ENCODE measurements at regions not wholly inside any gene's neighbourhood (a gene's known extent, or its start where the extent isn't known, plus 50 kb on each side); places are given as distances from the start of the nearest gene placed in this dataset.

DNA sequence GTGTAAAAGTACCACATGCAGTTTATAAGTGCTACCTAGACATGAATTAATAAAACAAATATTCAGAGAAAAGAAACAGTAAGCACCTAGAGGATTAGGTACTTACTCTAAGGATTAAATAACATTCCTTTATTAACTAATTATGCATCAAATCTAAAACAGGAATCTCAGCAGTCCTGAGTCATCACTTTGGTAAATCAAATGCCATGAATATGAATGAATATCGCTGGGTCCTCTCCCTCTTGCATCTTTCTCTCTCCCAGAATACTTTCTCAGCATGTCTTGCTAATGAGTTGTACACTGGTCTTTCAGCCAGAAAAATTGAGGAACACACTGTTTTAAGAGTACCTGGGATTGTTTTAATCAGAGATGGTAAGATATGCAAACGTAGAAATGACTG lies 225.5 kb upstream of the NFE2L3 start:
- TF ChIP-seq, protein P1, sequence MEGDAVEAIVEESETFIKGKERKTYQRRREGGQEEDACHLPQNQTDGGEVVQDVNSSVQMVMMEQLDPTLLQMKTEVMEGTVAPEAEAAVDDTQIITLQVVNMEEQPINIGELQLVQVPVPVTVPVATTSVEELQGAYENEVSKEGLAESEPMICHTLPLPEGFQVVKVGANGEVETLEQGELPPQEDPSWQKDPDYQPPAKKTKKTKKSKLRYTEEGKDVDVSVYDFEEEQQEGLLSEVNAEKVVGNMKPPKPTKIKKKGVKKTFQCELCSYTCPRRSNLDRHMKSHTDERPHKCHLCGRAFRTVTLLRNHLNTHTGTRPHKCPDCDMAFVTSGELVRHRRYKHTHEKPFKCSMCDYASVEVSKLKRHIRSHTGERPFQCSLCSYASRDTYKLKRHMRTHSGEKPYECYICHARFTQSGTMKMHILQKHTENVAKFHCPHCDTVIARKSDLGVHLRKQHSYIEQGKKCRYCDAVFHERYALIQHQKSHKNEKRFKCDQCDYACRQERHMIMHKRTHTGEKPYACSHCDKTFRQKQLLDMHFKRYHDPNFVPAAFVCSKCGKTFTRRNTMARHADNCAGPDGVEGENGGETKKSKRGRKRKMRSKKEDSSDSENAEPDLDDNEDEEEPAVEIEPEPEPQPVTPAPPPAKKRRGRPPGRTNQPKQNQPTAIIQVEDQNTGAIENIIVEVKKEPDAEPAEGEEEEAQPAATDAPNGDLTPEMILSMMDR (IDR thresholded peaks at IDR 0.05) = no peak
- TF ChIP-seq POLR2AphosphoS5 (IDR thresholded peaks at IDR 0.05) (no peak), POLR2A (IDR thresholded peaks at IDR 0.05) (no peak)

Data from breast epithelium (tissue), 3 donors.